ENCODE measurements at regions not wholly inside any gene's neighbourhood (a gene's known extent, or its start where the extent isn't known, plus 50 kb on each side); places are given as distances from the start of the nearest gene placed in this dataset.

DNA sequence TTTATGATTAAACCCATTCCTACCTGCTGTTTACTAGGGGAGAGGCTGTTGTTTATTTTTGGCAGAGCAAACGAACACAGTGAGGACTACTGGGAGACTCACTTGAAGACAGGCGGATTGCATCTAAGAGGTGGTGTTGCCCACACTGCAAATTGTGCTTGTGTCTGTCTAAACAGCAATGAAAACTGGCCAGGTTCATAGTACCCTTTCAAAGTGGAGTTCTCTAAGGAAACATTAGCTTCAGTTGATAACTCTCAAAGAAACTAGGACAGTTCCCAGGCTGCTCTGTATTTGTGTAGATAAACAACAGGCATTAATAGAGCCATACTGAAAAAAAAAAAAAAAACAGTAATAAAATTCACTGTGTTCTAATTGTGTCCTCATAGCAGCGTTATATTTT lies 466.0 kb upstream of the RGS6 start:
- no peak for DNase-seq (ENCODE audit: low read depth in 2 of 2)

DNA sequence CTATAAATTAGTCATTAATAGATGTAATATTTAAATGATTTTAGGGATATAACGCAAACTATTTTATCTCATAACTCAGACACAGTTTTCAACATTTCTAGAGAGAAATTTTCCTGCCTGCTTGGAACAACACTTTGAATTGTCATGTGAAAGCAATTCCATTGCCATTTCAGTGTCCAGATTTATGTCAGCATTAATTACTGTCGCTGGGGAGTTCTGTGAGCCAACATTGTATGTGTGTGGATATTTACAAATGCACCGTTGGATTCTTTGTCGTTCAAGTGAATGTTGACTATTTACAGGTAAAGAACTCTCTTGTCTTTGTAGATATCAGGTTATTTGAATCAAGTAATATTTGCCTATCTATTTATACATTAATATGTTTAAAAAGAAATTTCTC lies 465.3 kb upstream of the RGS6 start:
- no peak for DNase-seq (ENCODE audit: low read depth in 2 of 2)

DNA sequence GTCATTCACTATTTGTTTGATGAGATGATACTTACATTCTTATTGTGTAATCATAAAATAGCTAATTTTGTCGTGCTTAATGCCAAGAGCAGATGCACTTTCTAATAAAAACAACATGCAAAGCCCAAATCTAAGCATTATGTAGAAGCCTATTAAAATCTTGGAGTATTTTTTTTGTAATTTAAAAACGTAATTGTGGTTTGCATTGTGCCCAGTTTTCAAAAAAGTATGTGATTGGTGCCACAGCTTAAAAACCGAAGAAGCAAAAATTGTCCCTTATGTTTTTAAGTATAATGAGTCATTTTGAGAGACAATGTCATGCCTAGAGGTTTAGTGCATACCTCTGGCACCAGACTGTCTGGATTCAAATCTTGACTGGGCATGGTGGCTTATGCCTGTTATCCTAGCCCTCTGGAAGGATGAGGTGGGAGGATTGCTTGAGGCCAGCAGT lies 464.8 kb upstream of the RGS6 start:
- no peak for DNase-seq (ENCODE audit: low read depth in 2 of 2)

DNA sequence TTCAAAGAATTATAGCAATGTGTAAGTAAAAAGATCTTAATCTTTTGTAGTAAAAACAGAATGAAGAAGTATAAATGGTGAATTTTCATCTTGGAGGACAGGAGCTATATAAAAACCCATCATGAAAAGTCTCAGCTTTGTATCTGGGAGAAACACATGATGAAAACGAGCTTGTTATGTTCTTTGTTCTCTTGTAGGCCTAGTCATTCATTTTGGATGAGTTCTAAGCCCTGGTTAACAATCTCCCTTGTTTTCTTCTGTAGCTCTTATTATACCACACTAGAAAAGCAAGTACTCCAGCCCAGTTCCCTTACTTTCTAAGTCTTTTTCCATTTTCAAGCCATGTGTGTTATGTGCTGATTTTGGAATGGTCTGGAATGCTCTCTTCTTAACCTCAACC lies 463.5 kb upstream of the RGS6 start:
- no peak for DNase-seq (ENCODE audit: low read depth in 2 of 2)

DNA sequence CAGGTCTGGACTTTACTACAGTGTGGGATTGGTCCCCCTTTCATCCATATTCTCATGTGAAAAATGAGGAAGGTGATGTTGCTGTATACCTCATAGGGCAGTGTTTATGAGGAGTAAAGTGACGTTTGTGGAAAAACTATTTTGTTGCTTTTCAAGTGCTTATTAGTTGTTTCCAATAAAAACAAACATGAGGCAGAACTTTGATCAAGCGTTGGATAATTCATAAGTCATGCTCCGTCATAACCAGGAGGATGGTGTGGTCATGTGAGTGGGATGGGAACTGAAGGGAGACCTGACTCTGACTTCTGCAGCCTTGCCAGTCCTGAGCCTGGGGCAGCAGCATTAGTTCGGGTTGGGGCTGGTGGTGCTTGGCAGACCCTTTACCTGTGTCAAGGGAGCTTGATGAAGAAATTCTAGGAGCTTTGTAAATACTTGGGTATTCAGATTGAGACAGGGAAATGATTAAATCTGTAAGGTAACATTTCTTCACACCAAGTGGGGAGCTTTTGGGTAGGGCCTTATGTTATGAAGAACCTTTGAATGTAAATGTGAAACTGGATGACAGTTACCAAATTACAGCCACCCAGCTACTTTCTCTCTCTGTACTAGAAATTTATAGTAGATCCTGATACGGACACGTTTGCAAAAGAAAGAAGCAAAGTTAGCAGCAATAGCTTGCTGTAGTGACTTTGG lies 462.4 kb upstream of the RGS6 start:
- DNase-seq (ENCODE audit: low read depth in 2 of 2): no peak

DNA sequence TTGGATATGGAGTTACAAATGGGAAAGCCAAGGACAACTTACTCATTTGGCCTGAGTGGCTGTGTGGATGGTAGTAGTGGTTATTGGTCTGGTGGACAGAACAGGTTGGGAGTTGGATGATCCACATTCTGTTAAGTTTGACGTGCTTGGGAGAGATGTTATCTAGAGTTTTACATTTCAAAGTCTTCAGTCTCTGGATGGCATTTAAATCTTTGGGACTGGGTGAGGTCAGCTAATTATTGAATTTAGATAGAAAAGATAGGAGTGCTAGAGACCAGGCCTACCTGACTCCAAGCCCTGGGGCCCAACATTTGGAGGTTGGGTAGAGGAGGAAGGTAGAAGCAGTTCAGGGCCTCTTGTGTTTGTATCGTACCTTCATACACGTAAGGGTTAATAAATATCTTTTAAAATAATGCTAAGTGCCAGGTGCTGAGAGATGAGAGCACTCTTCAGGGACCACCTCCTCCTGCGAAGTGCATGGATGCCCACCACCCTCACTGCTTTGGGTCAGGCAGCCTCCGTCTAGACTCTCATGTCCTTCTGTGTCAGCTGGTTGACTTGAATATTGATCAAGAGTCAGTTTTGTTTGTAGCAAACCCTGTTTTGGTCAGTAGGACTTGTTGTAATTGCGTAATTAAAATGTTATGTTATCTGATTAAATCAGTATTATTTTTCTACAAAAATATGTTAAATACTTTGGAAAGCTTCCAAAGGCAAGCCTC lies 460.4 kb upstream of the RGS6 start:
- DNase-seq (ENCODE audit: low read depth in 2 of 2): no peak

DNA sequence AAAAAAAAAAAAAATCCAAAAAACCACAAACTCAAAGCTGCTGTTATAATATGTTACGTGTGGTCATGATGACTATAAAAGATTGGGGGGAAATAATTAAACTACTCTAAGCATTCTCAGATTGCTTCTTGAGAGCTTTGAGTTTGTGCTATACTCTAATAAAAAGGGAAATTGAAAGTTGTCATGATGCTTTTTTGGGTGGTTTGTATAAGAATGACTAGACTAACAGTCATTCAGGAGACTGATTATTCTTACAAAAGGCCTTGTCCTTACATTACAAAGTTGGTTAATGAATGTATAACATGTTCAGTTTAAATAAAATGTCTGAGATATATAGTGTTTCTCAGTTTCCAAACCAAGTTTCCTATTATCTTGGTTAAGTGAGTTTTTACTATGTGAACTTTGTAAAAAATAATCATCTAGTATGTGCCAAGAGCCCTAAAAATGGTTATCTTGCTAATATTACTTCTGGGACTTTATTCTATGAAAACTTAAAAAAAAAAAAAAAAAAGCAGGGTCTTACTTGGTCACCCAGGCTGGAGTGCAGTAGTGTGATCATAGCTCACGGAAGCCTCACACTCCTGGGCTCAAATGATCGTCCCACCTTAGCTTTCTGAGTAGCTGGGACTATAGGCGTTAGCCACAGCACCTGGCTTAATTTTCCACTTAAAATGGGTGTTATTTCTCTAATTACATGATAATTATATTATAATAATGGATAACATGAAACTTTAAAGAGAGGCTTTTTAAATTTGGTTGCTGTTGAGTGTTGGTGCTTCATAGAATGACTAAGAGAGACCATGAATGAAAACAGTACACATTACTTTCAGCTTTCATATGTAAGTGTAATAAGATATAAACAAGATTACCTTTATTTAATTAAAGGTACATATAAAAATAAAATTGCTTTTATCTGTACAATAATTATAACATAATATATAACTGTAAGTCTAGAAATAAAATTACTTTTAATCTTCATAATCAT lies 459.6 kb upstream of the RGS6 start:
- DNase-seq (ENCODE audit: low read depth in 2 of 2): no peak

DNA sequence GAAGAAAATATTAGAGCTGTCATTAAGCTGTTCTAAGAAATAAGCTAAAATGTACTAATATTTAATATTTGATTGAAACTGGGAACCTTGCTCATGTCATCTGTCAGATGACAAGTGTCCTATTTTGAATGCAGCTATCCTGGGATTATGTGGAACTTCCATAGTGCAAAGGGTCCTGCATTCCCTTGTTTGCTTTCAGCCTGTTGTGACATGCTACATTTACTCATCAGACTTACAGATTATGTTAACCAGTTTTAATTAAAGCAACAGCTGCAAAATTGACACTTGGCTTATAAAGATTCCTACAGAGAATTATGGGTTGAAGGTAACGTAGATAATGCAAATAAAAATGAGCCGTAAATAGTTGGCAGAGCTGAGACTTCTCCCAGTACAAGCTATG lies 458.4 kb upstream of the RGS6 start:
- no peak for DNase-seq (ENCODE audit: low read depth in 2 of 2)

DNA sequence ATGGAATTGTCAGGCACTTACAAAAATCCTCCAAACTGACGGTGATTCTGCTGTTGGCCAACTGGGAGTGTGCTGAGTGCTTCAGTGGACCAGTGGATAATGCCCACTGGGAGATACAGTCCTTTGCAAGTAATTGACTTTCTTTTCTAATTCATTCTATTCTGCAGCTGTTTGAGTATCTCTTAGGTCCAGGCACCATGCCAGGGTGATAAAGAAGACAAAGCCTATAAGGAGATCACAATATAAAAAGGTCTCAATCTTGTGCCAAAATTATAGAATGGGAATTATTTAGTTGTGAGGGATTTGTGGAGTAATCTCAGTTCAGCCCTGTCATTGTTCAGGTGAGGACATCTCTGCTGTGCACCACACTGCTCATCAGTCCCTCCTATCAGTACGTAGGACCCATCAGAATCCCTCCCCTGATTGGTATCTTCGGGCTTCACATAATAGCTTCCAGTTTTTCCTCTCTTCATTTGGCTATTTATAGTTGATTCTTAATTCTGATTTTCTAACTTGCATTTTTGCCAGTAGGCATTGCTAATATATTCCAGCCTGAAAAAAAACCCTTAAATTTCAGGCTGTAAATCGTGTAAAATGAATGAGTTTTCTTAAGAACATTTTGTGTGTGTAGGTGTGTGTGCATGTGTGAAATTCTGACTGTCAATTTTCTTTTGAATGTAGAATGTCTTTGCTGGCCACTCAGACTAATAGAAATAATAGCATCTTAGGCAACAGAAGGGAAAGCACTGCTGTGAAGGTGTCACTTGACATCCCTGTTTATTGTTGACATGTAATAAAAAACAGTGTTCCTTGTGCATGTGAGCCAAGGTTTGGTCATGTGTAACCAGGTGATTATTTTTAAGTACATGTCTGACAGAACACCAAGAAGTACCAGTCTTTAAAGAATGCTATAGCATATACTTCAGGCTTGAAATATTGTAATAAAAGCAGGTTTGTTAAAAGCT lies 457.6 kb upstream of the RGS6 start:
- DNase-seq (ENCODE audit: low read depth in 2 of 2): no peak

DNA sequence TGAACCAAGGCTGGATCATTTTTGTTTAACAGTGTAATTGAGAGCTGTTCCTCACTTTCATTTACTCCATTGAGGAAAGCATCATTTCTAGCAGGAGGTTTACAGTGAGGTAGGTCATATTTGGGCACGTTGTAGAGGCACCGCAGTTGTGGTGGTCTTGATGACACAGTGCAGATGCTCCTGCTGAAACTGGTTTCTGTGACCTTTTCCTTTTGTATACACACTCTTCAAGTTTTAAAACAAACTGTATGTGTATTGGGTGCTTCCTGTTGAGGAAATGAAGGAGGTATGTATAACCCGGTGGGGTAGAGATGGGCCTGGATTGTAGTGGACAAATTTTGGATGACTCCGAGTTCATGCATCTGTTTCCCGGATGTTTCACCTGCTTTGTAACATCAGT lies 456.3 kb upstream of the RGS6 start:
- no peak for DNase-seq (ENCODE audit: low read depth in 2 of 2)

DNA sequence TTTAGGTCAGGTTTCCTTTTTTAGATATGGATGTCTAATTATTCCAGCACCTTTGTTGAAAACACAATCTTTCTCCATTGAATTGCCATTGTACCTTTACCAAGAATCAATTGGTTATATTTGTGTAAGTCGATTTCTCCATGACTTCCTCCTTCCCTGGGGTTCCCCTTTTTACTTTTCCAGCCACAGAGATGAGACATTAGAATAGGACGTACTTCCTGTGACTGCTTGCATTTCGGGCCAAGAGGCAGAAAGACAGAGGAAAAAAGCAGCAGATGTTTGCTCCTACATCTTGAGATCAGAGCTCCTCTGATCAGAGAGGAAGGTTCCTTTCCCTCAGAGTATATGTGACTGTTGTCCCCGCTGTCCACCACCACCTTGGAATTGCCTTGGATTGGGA lies 453.7 kb upstream of the RGS6 start:
- DNase-seq (ENCODE audit: low read depth in 2 of 2): no peak

DNA sequence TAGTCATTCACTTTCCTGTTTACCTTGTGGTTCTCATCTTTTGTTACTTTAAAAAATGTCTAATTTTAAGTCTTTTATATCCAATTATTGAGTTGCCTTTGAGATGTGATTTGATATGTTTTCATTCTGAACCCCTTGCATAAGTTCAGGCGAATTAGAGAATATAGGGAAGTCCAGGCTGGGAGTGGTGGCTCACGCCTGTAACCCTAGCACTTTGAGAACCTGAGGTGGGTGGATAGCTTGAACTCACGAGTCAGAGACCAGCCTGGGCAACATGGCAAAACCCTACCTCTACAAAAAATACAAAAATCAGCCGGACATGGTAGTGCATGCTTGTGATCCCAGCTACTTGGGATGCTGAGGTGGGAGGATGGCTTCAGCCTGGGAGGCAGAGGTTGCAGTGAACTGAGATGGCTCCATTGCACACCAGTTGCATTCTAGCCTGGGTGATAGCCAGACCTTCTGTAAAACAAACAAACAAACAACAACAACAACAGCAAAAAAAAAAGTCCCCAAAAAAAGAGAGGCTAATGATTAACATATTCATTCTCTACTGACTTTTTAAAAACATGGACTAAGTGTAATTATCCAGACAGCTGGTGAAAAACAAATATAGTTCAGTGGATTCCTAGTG lies 451.1 kb upstream of the RGS6 start:
- no peak for DNase-seq (ENCODE audit: low read depth in 2 of 2)

DNA sequence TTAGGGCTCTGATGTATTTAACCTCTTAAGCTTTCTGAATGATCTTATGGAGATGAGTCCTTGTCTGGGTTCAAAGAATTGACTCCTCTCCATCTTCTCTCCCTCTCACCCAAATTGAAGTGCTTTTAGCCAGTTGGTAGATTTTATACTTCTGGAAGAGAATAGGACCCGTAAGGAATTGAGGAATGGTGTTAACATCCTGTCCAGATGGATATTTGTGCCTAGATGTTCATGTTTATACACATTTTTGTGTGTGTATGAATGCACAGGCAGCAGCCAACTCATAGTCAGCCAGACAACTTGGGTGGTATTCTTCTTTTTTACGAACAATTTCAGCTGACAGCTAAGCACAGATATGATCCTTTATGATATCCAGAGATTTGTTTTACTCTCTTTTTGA lies 449.6 kb upstream of the RGS6 start:
- no peak for DNase-seq (ENCODE audit: low read depth in 2 of 2)

DNA sequence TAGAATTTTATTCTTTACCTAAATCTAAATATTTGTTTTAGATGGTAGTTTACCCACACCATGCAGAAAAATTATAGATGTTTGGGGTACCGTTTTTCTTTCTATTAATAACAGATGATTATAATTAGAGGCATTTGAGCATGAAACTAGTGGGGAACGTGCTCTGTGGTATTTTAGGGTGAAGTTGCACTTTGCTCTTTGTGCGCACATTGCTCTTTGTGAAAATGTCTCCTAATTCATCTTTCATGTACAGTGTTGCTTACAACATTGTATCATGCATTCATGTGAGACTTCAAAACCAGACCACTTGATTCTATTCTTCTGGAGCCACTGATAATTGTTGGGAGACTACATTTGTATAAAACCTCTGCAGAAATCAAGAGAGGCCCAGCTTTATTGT lies 449.1 kb upstream of the RGS6 start:
- no peak for DNase-seq (ENCODE audit: low read depth in 2 of 2)

DNA sequence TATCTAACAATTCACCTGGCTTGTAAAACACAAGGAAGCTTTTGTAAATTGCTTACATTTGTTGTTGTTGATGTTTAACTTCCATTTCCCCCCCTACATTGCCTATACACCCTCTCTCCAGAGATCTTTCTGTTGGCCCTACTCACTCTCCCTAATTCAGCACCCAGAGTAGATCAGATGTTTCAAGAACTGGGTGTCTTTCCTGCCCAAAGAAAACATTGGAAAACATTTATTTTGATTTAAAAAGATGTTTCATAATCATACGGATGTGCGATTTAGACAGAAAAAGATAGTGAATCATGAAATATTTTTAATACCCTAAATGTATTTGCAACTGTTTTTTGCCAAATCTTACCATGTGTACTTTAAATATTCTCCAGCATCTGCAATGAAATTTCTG lies 446.4 kb upstream of the RGS6 start:
- no peak for DNase-seq (ENCODE audit: low read depth in 2 of 2)

DNA sequence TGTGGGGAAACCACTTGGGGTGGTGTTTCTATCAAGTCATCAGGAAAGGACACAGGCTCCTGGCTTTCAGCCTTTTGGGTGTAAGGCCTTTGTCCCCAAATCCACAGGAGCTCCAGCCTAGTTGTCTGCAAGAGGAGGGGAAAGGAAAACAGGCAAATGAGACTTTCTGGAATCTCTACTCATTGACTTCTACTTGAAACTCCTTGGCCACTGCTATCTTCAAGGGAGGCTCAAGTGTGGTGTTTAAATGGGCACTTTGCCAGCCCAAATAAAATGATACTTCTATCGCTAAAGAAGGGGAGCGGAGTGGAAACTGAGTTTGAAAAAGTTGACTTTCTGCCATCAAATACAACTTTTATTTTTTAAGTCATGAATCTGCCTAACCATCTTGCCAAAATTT lies 445.9 kb upstream of the RGS6 start:
- no peak for DNase-seq (ENCODE audit: low read depth in 2 of 2)

DNA sequence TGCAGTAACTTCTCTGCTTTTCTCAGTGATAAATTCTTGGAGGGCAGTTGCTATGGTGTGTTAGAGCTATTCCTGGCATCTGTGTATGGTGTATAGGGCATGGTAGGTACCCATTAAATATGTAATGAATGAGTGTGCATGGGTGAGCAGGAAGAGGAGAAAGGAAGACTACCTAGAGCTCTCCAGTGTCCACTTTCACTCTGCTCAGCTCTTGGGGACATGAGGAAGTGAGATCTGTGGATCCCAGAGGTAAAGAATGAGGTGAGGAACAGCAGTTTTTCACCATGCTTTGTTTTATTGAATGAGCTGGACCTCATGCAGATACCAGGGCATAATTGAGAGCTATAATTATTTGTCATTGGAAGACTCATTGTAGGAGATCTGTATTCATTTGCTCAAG lies 444.8 kb upstream of the RGS6 start:
- DNase-seq (ENCODE audit: low read depth in 2 of 2): no peak

DNA sequence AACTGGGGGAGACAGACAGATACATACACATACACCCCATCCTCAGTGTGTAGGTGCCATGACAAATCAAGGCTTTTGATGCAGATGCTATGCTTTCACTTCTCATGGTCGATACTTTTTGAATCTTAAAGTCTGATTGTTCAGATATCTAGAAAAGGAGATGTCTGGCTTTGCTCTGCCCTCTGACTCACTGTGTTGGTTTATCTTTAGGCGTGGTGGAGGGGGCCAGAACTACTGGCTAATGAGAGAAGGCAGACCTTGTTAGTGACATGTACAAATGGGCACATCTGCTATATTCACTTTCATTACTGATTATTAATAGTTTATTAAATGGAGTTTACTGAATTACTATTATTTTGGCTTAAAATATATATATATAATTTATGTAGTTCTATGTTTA lies 444.3 kb upstream of the RGS6 start:
- DNase-seq (ENCODE audit: low read depth in 2 of 2): no peak

DNA sequence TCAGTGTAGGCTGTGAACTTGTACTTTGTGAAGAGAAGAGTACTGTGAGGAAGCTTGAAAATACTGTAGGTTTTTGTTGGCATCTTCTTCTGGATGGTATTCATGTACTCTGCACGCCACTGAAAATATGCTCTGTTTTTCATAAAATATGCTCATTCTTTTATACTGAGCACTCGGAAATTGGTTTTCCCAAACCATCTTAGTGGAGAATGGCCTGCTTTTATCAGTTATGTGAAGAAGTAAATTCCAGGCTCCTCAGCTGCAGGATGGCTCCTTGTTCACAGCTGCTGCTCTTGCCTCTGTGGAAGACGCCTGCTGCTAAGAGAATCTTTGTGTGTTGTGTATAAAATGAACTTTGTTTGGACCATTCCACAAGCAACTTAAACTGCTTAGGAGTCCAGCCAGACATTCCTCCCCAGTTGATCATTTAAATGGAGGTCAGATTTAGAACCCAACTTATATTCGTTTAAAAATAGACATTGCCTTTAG lies 443.5 kb upstream of the RGS6 start:
- no peak for DNase-seq (ENCODE audit: low read depth in 2 of 2)

DNA sequence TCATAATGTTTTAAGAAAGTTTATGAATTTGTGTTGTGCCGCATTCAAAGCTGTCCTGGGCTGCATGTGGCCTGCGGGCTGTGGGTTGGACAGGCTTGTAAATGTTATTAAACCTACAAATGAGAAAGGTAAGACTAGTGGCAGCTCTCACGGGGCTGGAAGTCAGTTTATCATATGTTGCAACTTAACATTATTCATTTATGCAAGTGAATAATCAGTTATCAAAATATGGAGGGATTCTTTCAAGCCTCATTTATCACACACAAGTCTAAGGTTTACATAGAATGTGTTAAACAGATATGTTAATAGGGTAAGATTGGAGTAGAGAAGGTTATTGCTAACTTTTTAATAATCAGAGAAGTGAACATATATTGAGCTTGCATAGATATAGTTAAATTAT lies 442.5 kb upstream of the RGS6 start:
- no peak for DNase-seq (ENCODE audit: low read depth in 2 of 2)

DNA sequence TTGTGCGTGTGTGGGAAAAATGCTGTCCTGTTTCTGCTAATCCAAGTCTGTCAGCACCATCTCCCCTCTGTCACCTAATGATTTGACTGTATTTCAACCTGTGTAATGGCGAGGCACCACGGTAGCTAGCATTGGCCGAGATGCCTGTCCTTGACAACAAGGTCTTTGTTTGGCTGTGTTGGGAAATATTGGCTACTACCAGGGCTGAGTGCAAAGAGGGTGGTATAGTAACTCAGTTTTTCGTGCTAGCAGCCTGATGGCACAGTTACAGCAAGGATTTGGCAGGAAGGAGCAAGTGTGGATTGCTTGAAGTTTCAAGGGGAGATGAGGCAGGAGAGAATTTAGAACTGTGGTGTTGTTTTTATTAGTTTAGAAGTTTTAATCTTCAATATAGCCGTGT lies 440.3 kb upstream of the RGS6 start:
- DNase-seq (ENCODE audit: low read depth in 2 of 2): no peak

All from stimulated activated CD4-positive, alpha-beta T cell treated with anti-CD3 and anti-CD28 coated beads, Interleukin-4, amount 100 ng/mL, for 48 hours (primary cell).